Tibial artery (tissue), 4 donors: ENCODE measurements at regions not wholly inside any gene's neighbourhood (a gene's known extent, or its start where the extent isn't known, plus 50 kb on each side); places are given as distances from the start of the nearest gene placed in this dataset.
"Not testable (repeated sequence)": the region's sequence is repeated elsewhere in the genome, so short reads cannot be mapped to it uniquely, and the experiment has no call there.

ENCODE experiments used
- DNase-seq, 2 donors: peaks; one replicate each; pipeline ENCODE4 v3.0.0-alpha.2; 2019
- H3K27ac ChIP-seq, 2 donors: fragments of 200-600 bp; sonication (generic) in 1 of 2; 1 replicate in 1 of 2; 2 replicates in 1 of 2; pipeline ENCODE4 v1.5.1; 2018 to 2019; ENCODE audit warnings: mild to moderate bottlenecking in 1 of 2
- H3K27me3 ChIP-seq, 2 donors: fragments of 200-600 bp; sonication (generic) in 1 of 2; one replicate each; pipeline versions ENCODE4 v1.5.1 to v1.6.0; 2016 to 2019
- H3K36me3 ChIP-seq, 3 donors: fragments of 200-600 bp; sonication (generic) in 2 of 3; one replicate each; pipeline ENCODE4 v1.5.1; 2016 to 2019; ENCODE audit warnings: mild to moderate bottlenecking in 2 of 3
- H3K4me1 ChIP-seq, 4 donors: fragments of 200-600 bp; sonication (generic) in 2 of 4; 1 replicate in 3 of 4; 2 replicates in 1 of 4; pipeline ENCODE4 v1.5.1; 2016 to 2019
- H3K4me3 ChIP-seq, 2 donors: fragments of 200-600 bp; sonication (generic) in 1 of 2; 1 replicate in 1 of 2; 2 replicates in 1 of 2; pipeline ENCODE4 v1.5.1; 2018 to 2019; ENCODE audit warnings: mild to moderate bottlenecking in 2 of 2
- H3K9me3 ChIP-seq, 3 donors: fragments of 200-600 bp; sonication (generic) in 1 of 3; one replicate each; pipeline ENCODE4 v1.5.1; 2016 to 2019
- intact Hi-C: fragments of 100-400 bp; cut with DNase I; formaldehyde crosslinking; loops from one replicate; pipeline ENCODE4 v1.15.0; 2023; ENCODE audit warnings: low total_unique reads
- TF ChIP-seq, protein P1 (sequence below), 2 experiments: fragments of 200-600 bp in 1 of 2; fragments of 450-650 bp in 1 of 2; IDR thresholded peaks; one replicate each; pipeline ENCODE4 v1.5.1; 2017 to 2019; ENCODE audit warnings: antibody characterized with exemption in 2 of 2, mild to moderate bottlenecking in 1 of 2, moderate library complexity in 1 of 2

DNA sequence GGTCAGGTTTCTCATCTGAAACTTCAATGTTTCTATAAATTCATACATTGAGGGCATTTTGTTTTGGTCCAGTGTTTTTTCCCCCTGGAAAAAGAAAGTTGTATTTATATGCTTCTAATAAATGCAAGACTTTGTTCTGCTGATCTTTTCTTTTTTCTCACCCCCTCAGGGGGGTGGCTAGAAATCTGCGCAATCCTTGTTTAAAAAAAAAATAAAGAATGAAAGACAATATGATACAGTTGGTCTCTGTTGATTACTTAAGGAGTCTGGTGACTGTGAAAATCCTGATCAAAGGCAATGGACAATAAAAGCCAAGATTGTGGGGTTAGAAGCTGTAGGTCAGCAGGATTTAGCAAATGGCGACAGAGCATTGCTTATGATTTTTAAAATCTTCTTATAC is 180.5 kb downstream of the KIT start:
- H3K27me3 ChIP-seq = no peaks in the 10 kb centered on the region
- TF ChIP-seq, protein P1, sequence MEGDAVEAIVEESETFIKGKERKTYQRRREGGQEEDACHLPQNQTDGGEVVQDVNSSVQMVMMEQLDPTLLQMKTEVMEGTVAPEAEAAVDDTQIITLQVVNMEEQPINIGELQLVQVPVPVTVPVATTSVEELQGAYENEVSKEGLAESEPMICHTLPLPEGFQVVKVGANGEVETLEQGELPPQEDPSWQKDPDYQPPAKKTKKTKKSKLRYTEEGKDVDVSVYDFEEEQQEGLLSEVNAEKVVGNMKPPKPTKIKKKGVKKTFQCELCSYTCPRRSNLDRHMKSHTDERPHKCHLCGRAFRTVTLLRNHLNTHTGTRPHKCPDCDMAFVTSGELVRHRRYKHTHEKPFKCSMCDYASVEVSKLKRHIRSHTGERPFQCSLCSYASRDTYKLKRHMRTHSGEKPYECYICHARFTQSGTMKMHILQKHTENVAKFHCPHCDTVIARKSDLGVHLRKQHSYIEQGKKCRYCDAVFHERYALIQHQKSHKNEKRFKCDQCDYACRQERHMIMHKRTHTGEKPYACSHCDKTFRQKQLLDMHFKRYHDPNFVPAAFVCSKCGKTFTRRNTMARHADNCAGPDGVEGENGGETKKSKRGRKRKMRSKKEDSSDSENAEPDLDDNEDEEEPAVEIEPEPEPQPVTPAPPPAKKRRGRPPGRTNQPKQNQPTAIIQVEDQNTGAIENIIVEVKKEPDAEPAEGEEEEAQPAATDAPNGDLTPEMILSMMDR (IDR thresholded peaks at IDR 0.05) = no peak
- DNase-seq = no peak
- no peaks in the 10 kb centered on the region for H3K36me3 ChIP-seq
- no peak overlapping the region for H3K4me3 ChIP-seq
- intact Hi-C loops = no loop called here
- no peak overlapping the region for H3K27ac ChIP-seq
- peaks cover 0 to 23% (median 5%) of the 10 kb centered on the region in 4 donors for H3K4me1 ChIP-seq
- H3K9me3 ChIP-seq = no peaks in the 10 kb centered on the region

DNA sequence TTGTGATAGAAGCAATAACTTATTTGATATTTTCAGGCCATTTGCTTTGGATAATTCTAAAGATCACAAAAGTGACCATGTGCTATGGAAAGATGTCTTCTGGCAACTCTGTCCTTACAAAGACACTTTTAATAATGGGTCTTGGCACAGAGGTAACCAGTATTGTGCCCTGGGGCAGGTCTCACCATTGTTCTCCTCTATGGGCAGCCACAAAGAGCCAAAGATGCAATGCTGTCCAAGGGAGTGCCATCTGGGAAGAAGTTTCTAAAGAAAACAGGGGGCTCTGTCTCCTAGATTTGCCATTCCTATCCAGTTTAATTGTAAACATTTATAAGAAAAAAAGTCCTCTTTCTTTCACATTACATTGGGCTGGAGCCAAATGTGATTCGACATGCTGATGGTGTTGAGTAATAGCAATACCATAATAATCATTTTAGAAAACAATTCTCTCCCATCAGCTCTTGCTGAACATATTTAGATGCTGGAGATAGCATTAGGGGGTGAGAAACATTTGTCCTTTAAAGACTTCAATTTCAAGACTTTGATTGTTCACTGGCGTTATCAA is 179.9 kb downstream of the KIT start:
- Histone ChIP-seq H3K4me3 (no peak overlapping the region), H3K27me3 (no peaks in the 10 kb centered on the region), H3K9me3 (no peaks in the 10 kb centered on the region), H3K36me3 (no peaks in the 10 kb centered on the region), H3K4me1 (peaks cover 0 to 23% (median 5%) of the 10 kb centered on the region in 4 donors), H3K27ac (no peak overlapping the region)
- no peak for DNase-seq
- TF ChIP-seq, protein P1 (IDR thresholded peaks at IDR 0.05) = no peak
- intact Hi-C loops = no loop called here

- intact Hi-C loops, H3K36me3 ChIP-seq, H3K27me3 ChIP-seq, H3K4me3 ChIP-seq, H3K4me1 ChIP-seq, H3K27ac ChIP-seq, DNase-seq, H3K9me3 ChIP-seq: not testable (repeated sequence)
These were observed 170.6 kb downstream of the KIT start for GRCh38 chr4:54828361-54828760.

GRCh38 chr4:54823616-54824015 is 165.9 kb downstream of the KIT start:
- TF ChIP-seq, protein P1 (IDR thresholded peaks at IDR 0.05) = no peak

DNA sequence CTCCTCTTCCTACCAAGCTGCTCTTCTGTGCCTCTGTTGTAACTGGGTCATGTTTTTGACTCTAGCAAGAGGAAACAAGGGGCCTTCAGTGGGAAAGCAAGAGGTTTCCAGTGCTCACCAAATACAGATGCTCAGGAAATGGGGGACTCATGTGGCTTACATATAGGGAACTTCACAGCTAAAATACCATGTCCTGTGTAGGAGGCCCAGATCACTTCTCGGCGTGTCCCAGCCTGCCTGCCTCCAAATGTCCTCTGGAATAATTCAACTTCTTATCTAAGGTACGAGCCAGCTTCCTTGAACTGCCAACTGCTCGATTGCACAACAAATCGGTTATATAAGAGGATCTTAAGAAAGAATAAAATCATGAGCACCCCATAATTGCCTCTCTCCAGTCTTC is 161.3 kb downstream of the KIT start:
- no peaks in the 10 kb centered on the region for H3K4me1 ChIP-seq
- no peak for DNase-seq
- H3K36me3 ChIP-seq = no peaks in the 10 kb centered on the region
- no peak overlapping the region for H3K27ac ChIP-seq
- intact Hi-C loops = no loop called here
- TF ChIP-seq, protein P1 (IDR thresholded peaks at IDR 0.05) = no peak
- no peak overlapping the region for H3K4me3 ChIP-seq
- no peaks in the 10 kb centered on the region for H3K9me3 ChIP-seq
- H3K27me3 ChIP-seq = no peaks in the 10 kb centered on the region

More at GRCh38 chr4:54823616-54824015, 165.9 kb downstream of the KIT start:
- intact Hi-C loops = no loop called here
- Histone ChIP-seq H3K4me1 (no peaks in the 10 kb centered on the region), H3K4me3 (no peak overlapping the region), H3K27ac (no peak overlapping the region), H3K27me3 (no peaks in the 10 kb centered on the region), H3K9me3 (no peaks in the 10 kb centered on the region), H3K36me3 (no peaks in the 10 kb centered on the region)
- no peak for DNase-seq

DNA sequence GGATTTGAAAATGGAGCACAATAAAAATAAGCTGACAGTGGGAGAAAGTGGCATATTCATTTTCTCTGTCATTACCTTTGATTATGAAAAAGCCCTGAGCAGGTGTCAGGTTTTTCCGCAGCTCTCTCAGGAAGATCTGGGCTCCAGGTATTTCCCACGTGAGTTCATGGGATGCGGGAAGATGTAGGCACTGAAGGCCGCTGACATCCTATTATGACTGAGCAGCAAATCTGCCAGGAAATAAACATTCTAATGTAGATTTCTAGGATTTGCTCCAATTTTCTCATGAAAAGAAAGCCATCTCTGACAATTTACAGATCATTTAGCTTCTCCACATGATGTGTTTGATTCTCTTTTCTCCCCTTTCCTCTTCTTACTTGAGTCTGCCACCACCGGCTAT is 160.7 kb downstream of the KIT start:
- no peak for DNase-seq
- Histone ChIP-seq H3K27ac (no peak overlapping the region), H3K9me3 (no peaks in the 10 kb centered on the region), H3K4me1 (no peaks in the 10 kb centered on the region), H3K27me3 (no peaks in the 10 kb centered on the region), H3K36me3 (no peaks in the 10 kb centered on the region), H3K4me3 (no peak overlapping the region)
- TF ChIP-seq, protein P1 (IDR thresholded peaks at IDR 0.05) = no peak
- intact Hi-C loops = no loop called here
